Lower leg skin (tissue), 4 donors: ENCODE measurements at regions not wholly inside any gene's neighbourhood (a gene's known extent, or its start where the extent isn't known, plus 50 kb on each side); places are given as distances from the start of the nearest gene placed in this dataset.

ENCODE experiments used
- DNase-seq, 2 donors: peaks; one replicate each; pipeline ENCODE4 v3.0.0-alpha.2; 2019; ENCODE audit warnings: low spot score in 2 of 2
- H3K4me3 ChIP-seq: fragments of 200-600 bp; sonication (generic); 2 replicates; pipeline ENCODE4 v1.5.1; 2017; ENCODE audit warnings: mild to moderate bottlenecking, low read depth; ENCODE audit not compliant: poor library complexity, severe bottlenecking
- POLR2A ChIP-seq, 2 donors: fragments of 450-650 bp; IDR thresholded peaks; one replicate each; pipeline ENCODE4 v1.6.1; 2016 to 2017; ENCODE audit warnings: antibody characterized with exemption in 2 of 2, mild to moderate bottlenecking in 1 of 2, moderate library complexity in 1 of 2
- WGBS, 2 donors: methylation state at CpG; one replicate each; pipeline ENCODE4 v1.1.5; 2018; 5-methylcytosine and 5-hydroxymethylcytosine counted together
- intact Hi-C: fragments of 100-400 bp; cut with DNase I; formaldehyde crosslinking; loops from one replicate; pipeline ENCODE4 v1.15.0; 2023; ENCODE audit warnings: low total_unique reads
- TF ChIP-seq, protein P1 (sequence below), 3 donors: fragments of 450-650 bp; IDR thresholded peaks; one replicate each; pipeline ENCODE4 v1.5.1; 2016; ENCODE audit warnings: antibody characterized with exemption in 3 of 3, mild to moderate bottlenecking in 3 of 3, moderate library complexity in 2 of 3

- intact Hi-C loops, result no loop called here
- TF ChIP-seq, protein P1, sequence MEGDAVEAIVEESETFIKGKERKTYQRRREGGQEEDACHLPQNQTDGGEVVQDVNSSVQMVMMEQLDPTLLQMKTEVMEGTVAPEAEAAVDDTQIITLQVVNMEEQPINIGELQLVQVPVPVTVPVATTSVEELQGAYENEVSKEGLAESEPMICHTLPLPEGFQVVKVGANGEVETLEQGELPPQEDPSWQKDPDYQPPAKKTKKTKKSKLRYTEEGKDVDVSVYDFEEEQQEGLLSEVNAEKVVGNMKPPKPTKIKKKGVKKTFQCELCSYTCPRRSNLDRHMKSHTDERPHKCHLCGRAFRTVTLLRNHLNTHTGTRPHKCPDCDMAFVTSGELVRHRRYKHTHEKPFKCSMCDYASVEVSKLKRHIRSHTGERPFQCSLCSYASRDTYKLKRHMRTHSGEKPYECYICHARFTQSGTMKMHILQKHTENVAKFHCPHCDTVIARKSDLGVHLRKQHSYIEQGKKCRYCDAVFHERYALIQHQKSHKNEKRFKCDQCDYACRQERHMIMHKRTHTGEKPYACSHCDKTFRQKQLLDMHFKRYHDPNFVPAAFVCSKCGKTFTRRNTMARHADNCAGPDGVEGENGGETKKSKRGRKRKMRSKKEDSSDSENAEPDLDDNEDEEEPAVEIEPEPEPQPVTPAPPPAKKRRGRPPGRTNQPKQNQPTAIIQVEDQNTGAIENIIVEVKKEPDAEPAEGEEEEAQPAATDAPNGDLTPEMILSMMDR (IDR thresholded peaks at IDR 0.05), result no peak
- TF ChIP-seq POLR2A (IDR thresholded peaks at IDR 0.05), result no peak
- H3K4me3 ChIP-seq, result no peak overlapping the region
- DNase-seq, result no peak
These were observed 979.3 kb upstream of the CELF2 start for GRCh38 chr10:10038348-10038747.

GRCh38 chr10:10039595-10039994 is 978.1 kb upstream of the CELF2 start:
- 86 to 88% methylated on average over 2 of the region's 2 CpGs for WGBS, 2 donors
- H3K4me3 ChIP-seq, result no peak overlapping the region
- intact Hi-C loops, result no loop called here
- TF ChIP-seq POLR2A (IDR thresholded peaks at IDR 0.05), result no peak
- TF ChIP-seq, protein P1 (IDR thresholded peaks at IDR 0.05), result no peak
- no peak for DNase-seq

- intact Hi-C loops, result no loop called here
- TF ChIP-seq POLR2A (IDR thresholded peaks at IDR 0.05), result no peak
- TF ChIP-seq, protein P1 (IDR thresholded peaks at IDR 0.05), result no peak
- WGBS, 2 donors, result 0 to 16% methylated on average over 1 of the region's 1 CpG
These were observed 974.6 kb upstream of the CELF2 start for GRCh38 chr10:10043083-10043482.

GRCh38 chr10:10044922-10045764 is 972.5 kb upstream of the CELF2 start:
- intact Hi-C loops, result no loop called here
- TF ChIP-seq POLR2A (IDR thresholded peaks at IDR 0.05), result no peak
- TF ChIP-seq, protein P1 (IDR thresholded peaks at IDR 0.05), result no peak
- no peak for DNase-seq
- 84 to 97% methylated on average over 4 of the region's 4 CpGs for WGBS, 2 donors
- no peak overlapping the region for H3K4me3 ChIP-seq

More at GRCh38 chr10:10043083-10043482, 974.6 kb upstream of the CELF2 start:
- no peak overlapping the region for H3K4me3 ChIP-seq
- DNase-seq, result no peak

DNA sequence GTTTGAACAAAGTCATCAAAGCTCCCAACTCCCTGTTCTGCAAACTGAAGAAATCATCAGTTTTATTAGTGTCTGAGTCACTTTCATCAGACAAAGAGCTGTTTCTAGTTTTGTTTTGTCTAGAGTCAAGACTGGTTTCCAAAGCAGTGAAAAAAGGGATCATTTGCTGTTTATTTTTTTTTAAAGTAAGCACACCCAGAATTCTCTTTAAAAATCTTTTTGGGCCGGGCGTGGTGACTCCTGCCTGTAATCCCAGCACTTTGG is 972.0 kb upstream of the CELF2 start:
- intact Hi-C loops, result no loop called here
- no peak overlapping the region for H3K4me3 ChIP-seq
- DNase-seq, result no peak
- TF ChIP-seq, protein P1 (IDR thresholded peaks at IDR 0.05), result no peak
- TF ChIP-seq POLR2A (IDR thresholded peaks at IDR 0.05), result no peak
- 65 to 68% methylated on average over 2 of the region's 2 CpGs for WGBS, 2 donors

- no peak for DNase-seq
- 67 to 69% methylated on average over 7 of the region's 7 CpGs for WGBS, 2 donors
- TF ChIP-seq, protein P1 (IDR thresholded peaks at IDR 0.05), result no peak
- no peak for TF ChIP-seq POLR2A (IDR thresholded peaks at IDR 0.05)
- intact Hi-C loops, result no loop called here
- H3K4me3 ChIP-seq, result no peak overlapping the region
These were observed 970.2 kb upstream of the CELF2 start for GRCh38 chr10:10047426-10047825.
